GM23338 (cell line): ENCODE measurements at regions not wholly inside any gene's neighbourhood (a gene's known extent, or its start where the extent isn't known, plus 50 kb on each side); places are given as distances from the start of the nearest gene placed in this dataset.

Experiments used
- CREB1 ChIP-seq: fragments of 250-450 bp; sonication (Bioruptor Pico); IDR thresholded peaks from 2 replicates; pipeline ENCODE4 v1.5.0; 2020; ENCODE audit warnings: low read depth, mild to moderate bottlenecking, moderate library complexity
- CTCF ChIP-seq, 2 experiments: fragments of 200-600 bp in 1 of 2; sonication (generic) in 1 of 2; conservative IDR thresholded peaks; 2 replicates each; pipeline versions ENCODE4 v1.5.1 to v1.6.1; 2016 to 2017; ENCODE audit warnings: antibody characterized with exemption in 2 of 2, low read depth in 2 of 2, mild to moderate bottlenecking in 2 of 2, moderate library complexity in 1 of 2
- ETS1 ChIP-seq: IDR thresholded peaks from 2 replicates; pipeline ENCODE4 v1.6.1; 2016; ENCODE audit warnings: antibody characterized with exemption
- EZH2 ChIP-seq: fragments of 200-600 bp; sonication (generic); IDR thresholded peaks from one replicate; pipeline ENCODE4 v1.8.0; 2017; ENCODE audit warnings: antibody characterized with exemption, mild to moderate bottlenecking, low read depth; ENCODE audit not compliant: unreplicated experiment
- POLR2AphosphoS5 ChIP-seq: IDR thresholded peaks from 2 replicates; pipeline ENCODE4 v1.6.1; 2016; ENCODE audit warnings: antibody characterized with exemption, low read depth
- REST ChIP-seq: IDR thresholded peaks from one replicate; pipeline ENCODE4 v1.6.1; 2018; ENCODE audit warnings: antibody characterized with exemption; ENCODE audit not compliant: unreplicated experiment
- STAT1 ChIP-seq: IDR thresholded peaks from one replicate; pipeline ENCODE4 v1.6.1; 2016; ENCODE audit warnings: antibody characterized with exemption; ENCODE audit not compliant: unreplicated experiment

- TF ChIP-seq CTCF (conservative IDR thresholded peaks at IDR 0.05; ENCODE audit: low read depth in 2 of 2) (no peak), CREB1 (CRISPR knock-in tag) (no peak), STAT1 (no peak), ETS1 (no peak), REST (no peak), POLR2AphosphoS5 (no peak), EZH2 (no peak)
Measured at GRCh38 chr5:123871373-123871772, 359.4 kb downstream of the CSNK1G3 start.
